ENCODE measurements at regions not wholly inside any gene's neighbourhood (a gene's known extent, or its start where the extent isn't known, plus 50 kb on each side); places are given as distances from the start of the nearest gene placed in this dataset.

- CTCF ChIA-PET: no interaction called here
- Mint-ChIP-seq H3K4me3 (no peak overlapping the region), H3K36me3 (ENCODE audit: low read depth) (no peaks in the 10 kb centered on the region), H3K9me3 (peaks cover 5% of the 10 kb centered on the region), H3K27ac (no peak overlapping the region), H3K27me3 (ENCODE audit: low read depth) (peaks cover 2% of the 10 kb centered on the region), H3K4me1 (ENCODE audit: low read depth) (no peaks in the 10 kb centered on the region)
- no peak for DNase-seq
- intact Hi-C loops (cut with micrococcal nuclease): no loop called here
Measured at GRCh38 chr9:78515108-78515507, 218.2 kb downstream of the PSAT1 start.

GRCh38 chr9:78519786-78520185, 222.9 kb downstream of the PSAT1 start:
- intact Hi-C loops (cut with micrococcal nuclease): no loop called here
- CTCF ChIA-PET: no interaction called here
- no peaks in the 10 kb centered on the region for H3K4me1 Mint-ChIP-seq (ENCODE audit: low read depth)

GRCh38 chr9:78521680-78522079, 224.8 kb downstream of the PSAT1 start:
- Mint-ChIP-seq H3K9me3 (peaks cover 19% of the 10 kb centered on the region), H3K36me3 (ENCODE audit: low read depth) (peaks cover 1% of the 10 kb centered on the region), H3K4me1 (ENCODE audit: low read depth) (no peaks in the 10 kb centered on the region), H3K4me3 (no peak overlapping the region), H3K27me3 (ENCODE audit: low read depth) (peaks cover 2% of the 10 kb centered on the region), H3K27ac (no peak overlapping the region)
- no peak for DNase-seq
- intact Hi-C loops (cut with micrococcal nuclease): no loop called here
- CTCF ChIA-PET: interaction anchor here (0.7 kb wide), 1 partner anchor 12 kb away, joined by 3 read pairs; no protein-coding TSS in a partner anchor

More at GRCh38 chr9:78519786-78520185, 222.9 kb downstream of the PSAT1 start:
- DNase-seq: no peak
- peaks cover 1% of the 10 kb centered on the region for H3K36me3 Mint-ChIP-seq (ENCODE audit: low read depth)
- no peak overlapping the region for H3K4me3 Mint-ChIP-seq
- H3K9me3 Mint-ChIP-seq: peaks cover 19% of the 10 kb centered on the region
- H3K27ac Mint-ChIP-seq: no peak overlapping the region
- H3K27me3 Mint-ChIP-seq (ENCODE audit: low read depth): peaks cover 2% of the 10 kb centered on the region

- Mint-ChIP-seq H3K36me3 (ENCODE audit: low read depth) (no peaks in the 10 kb centered on the region), H3K9me3 (peaks cover 7% of the 10 kb centered on the region), H3K4me1 (ENCODE audit: low read depth) (no peaks in the 10 kb centered on the region), H3K27me3 (ENCODE audit: low read depth) (no peaks in the 10 kb centered on the region), H3K27ac (no peak overlapping the region), H3K4me3 (no peak overlapping the region)
- CTCF ChIA-PET: no interaction called here
- DNase-seq: no peak
- intact Hi-C loops (cut with micrococcal nuclease): no loop called here
Measured at GRCh38 chr9:78525986-78526560, 229.1 kb downstream of the PSAT1 start.

GRCh38 chr9:78533500-78533899, 236.6 kb downstream of the PSAT1 start:
- Mint-ChIP-seq H3K9me3 (no peaks in the 10 kb centered on the region), H3K4me1 (ENCODE audit: low read depth) (no peaks in the 10 kb centered on the region), H3K4me3 (no peak overlapping the region), H3K27ac (no peak overlapping the region), H3K36me3 (ENCODE audit: low read depth) (no peaks in the 10 kb centered on the region), H3K27me3 (ENCODE audit: low read depth) (peaks cover 3% of the 10 kb centered on the region)
- CTCF ChIA-PET: no interaction called here
- intact Hi-C loops (cut with micrococcal nuclease): no loop called here
- no peak for DNase-seq

GRCh38 chr9:78539188-78539587, 242.3 kb downstream of the PSAT1 start:
- peaks cover 2% of the 10 kb centered on the region for H3K27me3 Mint-ChIP-seq (ENCODE audit: low read depth)
- DNase-seq: no peak
- intact Hi-C loops (cut with micrococcal nuclease): no loop called here
- CTCF ChIA-PET: no interaction called here
- H3K4me3 Mint-ChIP-seq: no peak overlapping the region
- no peaks in the 10 kb centered on the region for H3K4me1 Mint-ChIP-seq (ENCODE audit: low read depth)
- H3K36me3 Mint-ChIP-seq (ENCODE audit: low read depth): no peaks in the 10 kb centered on the region
- H3K27ac Mint-ChIP-seq: no peak overlapping the region
- H3K9me3 Mint-ChIP-seq: no peaks in the 10 kb centered on the region

GRCh38 chr9:78539904-78540303, 243.0 kb downstream of the PSAT1 start:
- no peak for DNase-seq
- Mint-ChIP-seq H3K4me3 (no peak overlapping the region), H3K9me3 (no peaks in the 10 kb centered on the region), H3K27me3 (ENCODE audit: low read depth) (peaks cover 2% of the 10 kb centered on the region), H3K4me1 (ENCODE audit: low read depth) (no peaks in the 10 kb centered on the region), H3K27ac (no peak overlapping the region), H3K36me3 (ENCODE audit: low read depth) (no peaks in the 10 kb centered on the region)
- CTCF ChIA-PET: no interaction called here
- intact Hi-C loops (cut with micrococcal nuclease): no loop called here

- Mint-ChIP-seq H3K9me3 (no peaks in the 10 kb centered on the region), H3K27ac (no peak overlapping the region), H3K27me3 (ENCODE audit: low read depth) (peaks cover 2% of the 10 kb centered on the region), H3K4me1 (ENCODE audit: low read depth) (no peaks in the 10 kb centered on the region), H3K36me3 (ENCODE audit: low read depth) (no peaks in the 10 kb centered on the region), H3K4me3 (no peak overlapping the region)
- intact Hi-C loops (cut with micrococcal nuclease): no loop called here
- DNase-seq: no peak
- CTCF ChIA-PET: no interaction called here
Measured at GRCh38 chr9:78541868-78542443, 245.0 kb downstream of the PSAT1 start.

- intact Hi-C loops (cut with micrococcal nuclease): no loop called here
- no peak for DNase-seq
- H3K27ac Mint-ChIP-seq: no peak overlapping the region
- no peaks in the 10 kb centered on the region for H3K4me1 Mint-ChIP-seq (ENCODE audit: low read depth)
- CTCF ChIA-PET: no interaction called here
- peaks cover 4% of the 10 kb centered on the region for H3K27me3 Mint-ChIP-seq (ENCODE audit: low read depth)
- H3K36me3 Mint-ChIP-seq (ENCODE audit: low read depth): no peaks in the 10 kb centered on the region
- H3K9me3 Mint-ChIP-seq: no peaks in the 10 kb centered on the region
- H3K4me3 Mint-ChIP-seq: no peak overlapping the region
Measured at GRCh38 chr9:78542491-78543181, 245.7 kb downstream of the PSAT1 start.

- Mint-ChIP-seq H3K9me3 (no peaks in the 10 kb centered on the region), H3K36me3 (ENCODE audit: low read depth) (no peaks in the 10 kb centered on the region), H3K27me3 (ENCODE audit: low read depth) (peaks cover 4% of the 10 kb centered on the region), H3K4me1 (ENCODE audit: low read depth) (no peaks in the 10 kb centered on the region), H3K27ac (no peak overlapping the region), H3K4me3 (no peak overlapping the region)
- no peak for DNase-seq
- intact Hi-C loops (cut with micrococcal nuclease): no loop called here
- CTCF ChIA-PET: no interaction called here
Measured at GRCh38 chr9:78543353-78543752, 246.4 kb downstream of the PSAT1 start.

GRCh38 chr9:78544230-78544629, 247.3 kb downstream of the PSAT1 start:
- no peak overlapping the region for H3K4me3 Mint-ChIP-seq
- H3K27me3 Mint-ChIP-seq (ENCODE audit: low read depth): peaks cover 2% of the 10 kb centered on the region
- DNase-seq: no peak
- no peaks in the 10 kb centered on the region for H3K4me1 Mint-ChIP-seq (ENCODE audit: low read depth)
- CTCF ChIA-PET: no interaction called here
- H3K36me3 Mint-ChIP-seq (ENCODE audit: low read depth): no peaks in the 10 kb centered on the region
- no peaks in the 10 kb centered on the region for H3K9me3 Mint-ChIP-seq
- no peak overlapping the region for H3K27ac Mint-ChIP-seq
- intact Hi-C loops (cut with micrococcal nuclease): no loop called here

GRCh38 chr9:78547831-78548230, 250.9 kb downstream of the PSAT1 start:
- intact Hi-C loops (cut with micrococcal nuclease): no loop called here
- Mint-ChIP-seq H3K4me3 (no peak overlapping the region), H3K36me3 (ENCODE audit: low read depth) (no peaks in the 10 kb centered on the region), H3K9me3 (no peaks in the 10 kb centered on the region), H3K27me3 (ENCODE audit: low read depth) (peaks cover 2% of the 10 kb centered on the region), H3K27ac (no peak overlapping the region), H3K4me1 (ENCODE audit: low read depth) (no peaks in the 10 kb centered on the region)
- CTCF ChIA-PET: no interaction called here
- no peak for DNase-seq

GRCh38 chr9:78548670-78549069, 251.7 kb downstream of the PSAT1 start:
- H3K9me3 Mint-ChIP-seq: no peaks in the 10 kb centered on the region
- no peak overlapping the region for H3K4me3 Mint-ChIP-seq
- H3K36me3 Mint-ChIP-seq (ENCODE audit: low read depth): no peaks in the 10 kb centered on the region
- DNase-seq: no peak
- no peak overlapping the region for H3K27ac Mint-ChIP-seq
- H3K4me1 Mint-ChIP-seq (ENCODE audit: low read depth): no peaks in the 10 kb centered on the region
- CTCF ChIA-PET: no interaction called here
- intact Hi-C loops (cut with micrococcal nuclease): no loop called here
- H3K27me3 Mint-ChIP-seq (ENCODE audit: low read depth): peaks cover 2% of the 10 kb centered on the region

Data from activated naive CD4-positive, alpha-beta T cell treated with anti-CD3 and anti-CD28 coated beads for 36 hours (primary cell).